ENCODE measurements at regions not wholly inside any gene's neighbourhood (a gene's known extent, or its start where the extent isn't known, plus 50 kb on each side); places are given as distances from the start of the nearest gene placed in this dataset.

GRCh38 chr15:91555312-91555711 lies 298.2 kb upstream of the SLCO3A1 start:
- ChIA-PET POLR2A (no interaction called here), CTCF (no interaction called here)
- H3K9me3 Mint-ChIP-seq: no peaks in the 10 kb centered on the region
- TF ChIP-seq CTCF (IDR thresholded peaks at IDR 0.05): no peak
- H3K36me3 Mint-ChIP-seq (ENCODE audit: low read depth): no peaks in the 10 kb centered on the region
- ATAC-seq (ENCODE audit: low read depth) (no peak), DNase-seq (no peak)
- no peak overlapping the region for H3K27ac Mint-ChIP-seq
- H3K4me3 Mint-ChIP-seq: no peak overlapping the region
- no peaks in the 10 kb centered on the region for H3K27me3 Mint-ChIP-seq
- intact Hi-C loops (cut with micrococcal nuclease): no loop called here
- H3K4me1 Mint-ChIP-seq: no peaks in the 10 kb centered on the region

GRCh38 chr15:91556926-91557325 lies 296.6 kb upstream of the SLCO3A1 start:
- no peaks in the 10 kb centered on the region for H3K4me1 Mint-ChIP-seq
- ATAC-seq (ENCODE audit: low read depth) (no peak), DNase-seq (no peak)
- H3K27me3 Mint-ChIP-seq: no peaks in the 10 kb centered on the region
- H3K4me3 Mint-ChIP-seq: no peak overlapping the region
- POLR2A ChIA-PET: no interaction called here
- intact Hi-C loops (cut with micrococcal nuclease): no loop called here
- no peak overlapping the region for H3K27ac Mint-ChIP-seq
- H3K36me3 Mint-ChIP-seq (ENCODE audit: low read depth): no peaks in the 10 kb centered on the region
- TF ChIP-seq CTCF (IDR thresholded peaks at IDR 0.05): no peak
- no peaks in the 10 kb centered on the region for H3K9me3 Mint-ChIP-seq
- CTCF ChIA-PET: no interaction called here

- no peak for ATAC-seq (ENCODE audit: low read depth)
- Mint-ChIP-seq H3K4me3 (no peak overlapping the region), H3K4me1 (no peaks in the 10 kb centered on the region), H3K27ac (no peak overlapping the region), H3K9me3 (no peaks in the 10 kb centered on the region), H3K27me3 (no peaks in the 10 kb centered on the region), H3K36me3 (ENCODE audit: low read depth) (no peaks in the 10 kb centered on the region)
- ChIA-PET POLR2A (no interaction called here), CTCF (no interaction called here)
- intact Hi-C loops (cut with micrococcal nuclease): no loop called here
- no peak for TF ChIP-seq CTCF (IDR thresholded peaks at IDR 0.05)
- DNase-seq: no peak
These were observed 294.4 kb upstream of the SLCO3A1 start for GRCh38 chr15:91559066-91559465.

- CTCF ChIA-PET: no interaction called here
- intact Hi-C loops (cut with micrococcal nuclease): no loop called here
- POLR2A ChIA-PET: no interaction called here
- no peaks in the 10 kb centered on the region for H3K9me3 Mint-ChIP-seq
- no peak overlapping the region for H3K4me3 Mint-ChIP-seq
- no peak overlapping the region for H3K27ac Mint-ChIP-seq
- H3K4me1 Mint-ChIP-seq: no peaks in the 10 kb centered on the region
- no peak for DNase-seq
- H3K36me3 Mint-ChIP-seq (ENCODE audit: low read depth): no peaks in the 10 kb centered on the region
- TF ChIP-seq CTCF (IDR thresholded peaks at IDR 0.05): no peak
- no peaks in the 10 kb centered on the region for H3K27me3 Mint-ChIP-seq
- ATAC-seq (ENCODE audit: low read depth): no peak
These were observed 292.0 kb upstream of the SLCO3A1 start for GRCh38 chr15:91561371-91562100.

DNA sequence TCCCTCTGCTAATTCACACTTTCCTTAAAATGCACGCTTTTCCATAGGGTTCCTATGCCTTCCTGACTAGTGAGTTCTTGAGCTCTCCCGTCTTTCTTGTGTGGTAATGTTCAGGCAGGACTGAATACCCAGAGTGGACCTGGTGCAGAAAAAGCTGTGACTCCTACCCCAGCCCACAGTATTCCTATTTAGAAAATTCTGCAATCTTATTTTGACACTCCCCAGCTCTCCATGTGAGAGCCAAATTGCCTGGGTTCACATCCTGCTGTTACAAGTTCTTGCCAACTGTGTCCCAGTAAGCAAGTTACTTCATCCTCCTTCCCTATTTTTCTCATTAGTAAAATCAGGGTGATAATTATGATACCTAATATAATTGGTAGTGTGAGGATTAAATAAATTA lies 290.8 kb upstream of the SLCO3A1 start:
- no peak for TF ChIP-seq CTCF (IDR thresholded peaks at IDR 0.05)
- ChIA-PET POLR2A (no interaction called here), CTCF (no interaction called here)
- Mint-ChIP-seq H3K27ac (no peak overlapping the region), H3K36me3 (ENCODE audit: low read depth) (no peaks in the 10 kb centered on the region), H3K4me1 (no peaks in the 10 kb centered on the region), H3K4me3 (no peak overlapping the region), H3K9me3 (no peaks in the 10 kb centered on the region), H3K27me3 (no peaks in the 10 kb centered on the region)
- intact Hi-C loops (cut with micrococcal nuclease): no loop called here
- ATAC-seq (ENCODE audit: low read depth): no peak
- DNase-seq: no peak
